Astrocyte of the hippocampus (primary cell): ENCODE measurements at regions not wholly inside any gene's neighbourhood (a gene's known extent, or its start where the extent isn't known, plus 50 kb on each side); places are given as distances from the start of the nearest gene placed in this dataset.

Source experiments
- DNase-seq: peaks from one replicate; pipeline ENCODE4 v3.0.0; 2011; ENCODE audit warnings: low read depth, low spot score

- DNase-seq = peak; percentile 23
These were observed 349.0 kb downstream of the TBC1D4 start for GRCh38 chr13:75132701-75133695.

GRCh38 chr13:75129331-75129730 lies 352.6 kb downstream of the TBC1D4 start:
- DNase-seq = no peak

- no peak for DNase-seq
These were observed 357.6 kb downstream of the TBC1D4 start for GRCh38 chr13:75124415-75124814.

- no peak for DNase-seq
These were observed 358.5 kb downstream of the TBC1D4 start for GRCh38 chr13:75123428-75123827.

GRCh38 chr13:75120085-75120484 lies 361.9 kb downstream of the TBC1D4 start:
- no peak for DNase-seq

- no peak for DNase-seq
These were observed 366.8 kb downstream of the TBC1D4 start for GRCh38 chr13:75115171-75115570.

- DNase-seq = no peak
These were observed 378.0 kb downstream of the TBC1D4 start for GRCh38 chr13:75103976-75104375.

- DNase-seq = peak; percentile 18
These were observed 379.8 kb downstream of the TBC1D4 start for GRCh38 chr13:75102001-75102716.

GRCh38 chr13:75101348-75101747 lies 380.6 kb downstream of the TBC1D4 start:
- DNase-seq = no peak

- DNase-seq = no peak
These were observed 389.8 kb downstream of the TBC1D4 start for GRCh38 chr13:75092143-75092542.

- DNase-seq = no peak
These were observed 390.3 kb downstream of the TBC1D4 start for GRCh38 chr13:75091718-75092117.

- no peak for DNase-seq
These were observed 390.9 kb downstream of the TBC1D4 start for GRCh38 chr13:75090872-75091615.

- DNase-seq = no peak
These were observed 393.1 kb downstream of the TBC1D4 start for GRCh38 chr13:75088915-75089314.

- peak; percentile 73 for DNase-seq
These were observed 402.7 kb downstream of the TBC1D4 start for GRCh38 chr13:75079226-75079625.

GRCh38 chr13:75076476-75076875 lies 405.5 kb downstream of the TBC1D4 start:
- DNase-seq = peak; percentile 21

- DNase-seq = no peak
These were observed 408.2 kb downstream of the TBC1D4 start for GRCh38 chr13:75073786-75074185.

- DNase-seq = no peak
These were observed 409.1 kb downstream of the TBC1D4 start for GRCh38 chr13:75072891-75073290.

GRCh38 chr13:75072368-75072767 lies 409.6 kb downstream of the TBC1D4 start:
- no peak for DNase-seq

GRCh38 chr13:75071796-75072195 lies 410.2 kb downstream of the TBC1D4 start:
- no peak for DNase-seq

- no peak for DNase-seq
These were observed 410.6 kb downstream of the TBC1D4 start for GRCh38 chr13:75071395-75071794.

GRCh38 chr13:75061909-75062308 lies 420.1 kb downstream of the TBC1D4 start:
- no peak for DNase-seq

GRCh38 chr13:75055296-75055695 lies 426.7 kb downstream of the TBC1D4 start:
- DNase-seq = no peak
